Kasumi-1 (cell line): ENCODE measurements at regions not wholly inside any gene's neighbourhood (a gene's known extent, or its start where the extent isn't known, plus 50 kb on each side); places are given as distances from the start of the nearest gene placed in this dataset.
A peak's percentile ranks its signal among the peaks of the same experiment; 100 is the strongest.

Experiments used
- DNase-seq, 2 experiments: peaks; one replicate each; lab custom pipeline; 2025; lab: John Stamatoyannopoulos, UW

GRCh38 chr22:22418957-22419356 lies 89.6 kb downstream of the ZNF280B start:
- DNase-seq: no peak

GRCh38 chr22:22420580-22420979 lies 88.0 kb downstream of the ZNF280B start:
- no peak for DNase-seq

- no peak for DNase-seq
These were observed 87.2 kb downstream of the ZNF280B start for GRCh38 chr22:22421392-22421791.

GRCh38 chr22:22422629-22423112 lies 85.9 kb downstream of the ZNF280B start:
- peak; percentile 37 to 56 for DNase-seq

DNA sequence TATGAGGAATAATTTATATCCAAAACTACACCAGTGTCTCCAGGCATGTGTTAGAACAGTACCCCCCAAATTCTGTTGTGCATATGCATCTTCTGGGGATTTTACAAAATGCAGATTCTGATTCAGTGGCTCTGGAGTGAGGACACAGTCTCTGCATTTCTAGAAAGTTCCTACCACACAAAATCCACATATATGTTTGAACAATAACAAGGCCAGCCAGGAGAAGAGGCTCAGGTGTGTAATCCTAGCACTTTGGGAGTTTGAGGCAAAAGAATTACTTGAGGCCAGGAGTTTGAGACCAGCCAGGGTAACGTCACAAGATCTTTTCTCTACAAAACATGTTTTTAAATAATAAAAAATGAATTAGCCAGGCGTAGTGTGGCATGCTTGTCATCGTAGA lies 84.9 kb downstream of the ZNF280B start:
- no peak for DNase-seq

- DNase-seq: no peak
These were observed 84.2 kb downstream of the ZNF280B start for GRCh38 chr22:22424210-22424800.

DNA sequence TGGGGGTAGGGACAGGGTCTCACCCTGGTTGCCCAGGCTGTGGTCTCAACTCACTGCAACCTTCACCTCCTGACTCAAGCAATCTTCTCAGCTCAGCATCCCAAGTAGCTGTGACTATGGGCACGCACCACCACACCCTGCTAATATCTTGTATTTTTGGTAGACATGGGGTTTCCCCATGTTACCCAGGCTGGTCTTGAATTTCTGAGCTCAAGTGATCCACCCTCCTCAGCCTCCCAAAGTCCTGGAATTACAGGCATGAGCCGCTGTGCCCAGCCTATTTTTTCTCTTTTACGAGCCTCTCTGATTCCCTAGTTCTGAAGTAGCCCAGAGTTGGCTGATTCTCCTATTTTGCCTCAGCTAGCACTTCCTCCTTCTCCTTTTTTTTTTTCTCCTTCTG lies 83.6 kb downstream of the ZNF280B start:
- no peak for DNase-seq

DNA sequence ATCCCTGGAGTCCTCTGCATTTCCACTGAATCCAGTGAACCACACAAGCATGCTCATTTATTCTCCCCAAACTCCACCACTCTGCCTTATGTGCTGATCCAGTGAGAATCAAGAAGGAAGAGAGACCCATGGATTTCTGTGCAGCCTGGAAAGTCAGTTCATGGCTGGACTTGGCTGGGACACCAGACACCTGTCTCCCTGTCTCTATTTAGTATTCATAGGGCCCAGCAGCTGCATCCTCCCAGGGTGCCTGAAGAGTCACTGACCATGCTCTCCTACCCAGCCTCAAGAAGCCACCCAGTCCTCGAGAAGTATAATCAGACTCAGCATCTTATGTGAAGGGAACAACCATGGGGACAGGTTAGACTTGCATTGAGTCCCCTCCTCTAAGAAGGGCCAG lies 83.2 kb downstream of the ZNF280B start:
- DNase-seq: no peak

DNA sequence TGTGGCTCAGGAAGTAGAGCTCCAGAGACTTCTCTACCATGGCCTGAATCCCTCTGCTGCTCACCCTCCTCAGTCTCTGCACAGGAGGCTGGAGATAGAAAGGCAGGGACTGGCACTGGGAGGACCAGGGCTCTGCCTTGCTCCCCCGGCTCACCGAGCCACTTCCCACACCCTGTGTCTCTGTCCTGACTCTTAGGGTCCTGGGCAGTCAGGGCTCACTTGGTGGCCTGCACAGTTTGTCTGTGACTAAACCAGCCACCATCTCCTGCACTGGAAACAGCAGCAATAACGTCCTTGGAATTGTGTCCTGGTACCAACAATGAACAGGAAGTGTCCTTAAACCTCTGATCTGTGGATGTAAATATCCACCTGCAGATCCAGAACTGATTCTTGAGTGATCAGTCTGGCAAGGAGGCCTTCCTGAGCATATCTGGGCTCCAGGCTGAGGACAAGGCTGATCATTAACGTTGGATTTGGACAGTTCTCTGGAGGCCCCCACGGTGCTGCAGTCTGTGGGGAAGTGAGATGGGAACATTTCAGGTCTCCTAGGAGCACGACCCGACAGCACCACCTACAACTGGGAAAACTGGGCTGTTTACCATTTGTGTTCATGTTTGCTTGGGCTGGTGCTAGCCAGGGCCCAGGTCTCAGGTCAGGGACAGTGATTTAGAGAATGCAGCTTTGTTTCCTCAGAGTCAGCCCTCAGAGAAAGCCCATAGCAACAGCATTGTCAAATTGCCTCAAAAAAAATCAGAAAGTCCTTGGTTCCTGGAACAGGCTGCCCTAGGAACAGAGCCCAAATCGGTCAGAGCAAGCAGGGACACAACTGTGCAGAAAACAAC lies 82.5 kb downstream of the ZNF280B start:
- no peak for DNase-seq

DNA sequence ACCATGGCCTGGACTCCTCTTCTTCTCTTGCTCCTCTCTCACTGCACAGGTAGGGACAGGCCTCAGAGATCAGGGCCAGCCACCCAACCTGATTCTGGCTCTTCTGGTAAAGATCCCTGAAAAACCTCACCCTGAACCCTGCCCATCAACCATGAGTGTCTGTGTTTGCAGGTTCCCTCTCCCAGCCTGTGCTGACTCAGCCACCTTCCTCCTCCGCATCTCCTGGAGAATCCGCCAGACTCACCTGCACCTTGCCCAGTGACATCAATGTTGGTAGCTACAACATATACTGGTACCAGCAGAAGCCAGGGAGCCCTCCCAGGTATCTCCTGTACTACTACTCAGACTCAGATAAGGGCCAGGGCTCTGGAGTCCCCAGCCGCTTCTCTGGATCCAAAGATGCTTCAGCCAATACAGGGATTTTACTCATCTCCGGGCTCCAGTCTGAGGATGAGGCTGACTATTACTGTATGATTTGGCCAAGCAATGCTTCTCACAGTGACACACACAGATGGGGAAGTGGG lies 80.9 kb downstream of the ZNF280B start:
- no peak for DNase-seq

- DNase-seq: no peak
These were observed 80.1 kb downstream of the ZNF280B start for GRCh38 chr22:22428222-22429098.

DNA sequence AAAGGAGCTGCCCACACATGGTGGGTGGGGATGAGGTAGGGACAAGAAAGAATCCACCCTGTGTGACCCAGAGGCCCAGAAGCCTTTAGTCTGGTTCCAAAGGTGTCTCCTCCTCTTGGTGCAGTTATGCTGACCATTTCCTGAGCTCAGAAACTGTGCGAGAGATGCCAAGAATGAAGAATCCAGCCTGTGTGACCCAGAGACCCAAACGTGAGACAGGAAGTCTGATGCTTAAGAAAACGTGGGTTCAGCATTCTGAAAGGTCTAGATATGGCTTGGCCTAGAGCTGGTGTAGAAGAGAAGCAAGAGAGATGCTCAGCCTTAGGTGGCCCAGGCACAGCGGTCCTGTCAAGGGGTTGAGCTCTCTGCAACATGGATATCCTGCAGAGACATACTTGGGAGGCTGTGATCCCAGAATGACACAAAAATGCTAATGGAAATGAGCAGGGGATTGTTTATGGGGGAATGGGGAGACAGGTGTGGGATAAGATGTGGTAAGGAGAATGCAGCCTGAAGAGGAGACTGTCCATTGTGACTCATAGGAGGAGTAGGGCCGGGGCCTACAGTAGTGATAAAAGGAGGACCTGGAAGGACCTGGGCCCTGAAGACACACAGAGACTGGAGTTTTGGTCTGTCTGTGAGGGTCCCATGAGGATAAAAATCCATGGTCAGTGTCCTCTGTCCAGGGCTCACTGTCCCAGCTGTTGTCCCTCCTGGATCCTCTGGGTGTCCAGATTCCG lies 79.0 kb downstream of the ZNF280B start:
- DNase-seq: no peak

- DNase-seq: no peak
These were observed 78.3 kb downstream of the ZNF280B start for GRCh38 chr22:22430111-22430820.

DNA sequence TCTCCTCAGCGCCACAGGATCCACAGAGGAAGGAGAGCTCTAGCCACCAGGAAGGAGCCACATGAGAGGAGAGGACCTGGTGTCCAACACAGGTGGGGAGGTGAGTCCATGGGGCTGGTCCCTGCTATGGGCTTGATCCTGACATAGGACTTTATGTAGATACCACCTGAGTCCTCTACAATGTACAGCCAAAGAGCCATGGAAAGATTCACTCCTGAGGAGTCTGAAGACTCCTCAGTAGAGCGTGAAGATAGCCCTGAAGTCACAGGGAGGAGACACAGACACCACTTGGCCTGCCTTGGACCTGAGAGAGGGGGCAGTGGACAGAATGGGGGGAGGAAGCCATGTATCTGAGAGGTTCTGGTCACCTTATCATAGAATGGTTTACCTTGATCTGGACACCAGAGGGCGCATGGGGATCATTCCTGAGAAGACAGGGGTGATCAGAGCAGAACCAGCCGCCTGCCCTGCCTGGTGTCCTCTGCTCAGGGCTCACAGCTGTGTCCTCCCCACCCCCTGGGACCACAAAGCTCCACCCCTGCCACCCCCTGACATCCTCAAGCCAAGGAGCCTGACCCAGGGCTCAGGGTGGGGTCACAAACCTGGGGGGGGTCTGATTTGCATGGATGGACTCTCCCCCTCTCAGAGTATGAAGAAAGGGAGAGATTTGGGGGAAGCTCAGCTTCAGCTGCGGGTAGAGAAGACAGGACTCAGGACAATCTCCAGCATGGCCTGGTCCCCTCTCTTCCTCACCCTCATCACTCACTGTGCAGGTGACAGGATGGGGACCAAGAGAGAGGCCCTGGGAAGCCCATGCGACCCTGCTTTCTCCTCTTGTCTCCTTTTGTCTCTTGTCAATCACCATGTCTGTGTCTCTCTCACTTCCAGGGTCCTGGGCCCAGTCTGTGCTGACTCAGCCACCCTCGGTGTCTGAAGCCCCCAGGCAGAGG lies 77.0 kb downstream of the ZNF280B start:
- DNase-seq: peak; percentile 49 to 61

DNA sequence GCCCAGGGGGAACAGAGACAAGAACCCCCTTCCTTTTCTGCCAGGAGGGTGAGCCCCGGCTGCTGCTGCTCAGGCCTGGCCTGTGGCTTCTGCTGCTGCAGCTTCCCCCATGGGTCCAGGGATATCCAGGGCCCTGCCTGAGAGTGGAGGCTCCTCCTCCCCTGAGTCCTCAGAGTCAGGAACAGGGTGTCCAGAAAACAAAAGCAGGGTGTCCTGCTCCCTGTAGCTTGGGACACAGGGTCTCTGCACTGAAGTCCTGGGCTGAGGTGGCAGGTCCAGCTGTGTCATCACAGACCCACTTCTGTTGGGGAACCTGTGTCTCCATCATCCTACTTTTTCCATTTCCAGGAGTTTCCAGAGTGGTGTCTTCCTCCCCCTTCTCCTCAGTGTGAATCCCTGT lies 76.1 kb downstream of the ZNF280B start:
- no peak for DNase-seq

- no peak for DNase-seq
These were observed 75.6 kb downstream of the ZNF280B start for GRCh38 chr22:22432937-22433336.

DNA sequence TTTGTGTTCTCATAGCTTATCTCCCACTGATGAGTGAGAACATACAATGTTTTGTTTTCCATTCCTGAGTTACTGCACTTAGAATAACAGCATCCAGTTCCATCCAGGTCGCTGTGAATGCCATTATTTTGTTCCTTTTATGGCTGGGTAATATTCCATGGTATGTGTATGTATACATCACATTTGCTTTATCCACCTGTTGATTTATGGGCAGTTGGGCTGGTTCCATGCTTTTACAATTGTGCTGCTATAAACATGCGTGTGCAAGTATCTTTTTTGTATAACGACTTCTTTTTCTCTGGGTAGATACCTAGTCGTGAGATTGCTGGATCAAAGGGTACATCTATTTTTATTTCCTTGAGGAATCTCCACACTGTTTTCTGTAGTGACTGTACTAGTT lies 74.8 kb downstream of the ZNF280B start:
- no peak for DNase-seq
